Glutamatergic neuron (in vitro differentiated cells): ENCODE measurements at regions not wholly inside any gene's neighbourhood (a gene's known extent, or its start where the extent isn't known, plus 50 kb on each side); places are given as distances from the start of the nearest gene placed in this dataset.

Source experiments
- DNase-seq: peaks from one replicate; pipeline ENCODE4 v3.0.0; 2022
- H3K27ac Mint-ChIP-seq: one replicate; pipeline ENCODE4 v1.8.0; 2020; ENCODE audit warnings: mild to moderate bottlenecking, mixed read lengths, inconsistent platforms; ENCODE audit not compliant: unreplicated experiment
- H3K27me3 Mint-ChIP-seq: one replicate; pipeline ENCODE4 v1.8.0; 2020; ENCODE audit warnings: mild to moderate bottlenecking, moderate library complexity, mixed read lengths, inconsistent platforms; ENCODE audit not compliant: unreplicated experiment
- H3K36me3 Mint-ChIP-seq: one replicate; pipeline ENCODE4 v1.8.0; 2020; ENCODE audit warnings: mild to moderate bottlenecking, mixed read lengths, inconsistent platforms; ENCODE audit not compliant: unreplicated experiment
- H3K4me1 Mint-ChIP-seq: one replicate; pipeline ENCODE4 v1.8.0; 2020; ENCODE audit warnings: mild to moderate bottlenecking, low read depth, mixed read lengths, inconsistent platforms; ENCODE audit not compliant: unreplicated experiment
- H3K4me3 Mint-ChIP-seq: one replicate; pipeline ENCODE4 v1.8.0; 2020; ENCODE audit warnings: mild to moderate bottlenecking, mixed read lengths, inconsistent platforms; ENCODE audit not compliant: unreplicated experiment
- H3K9me3 Mint-ChIP-seq: one replicate; pipeline ENCODE4 v1.8.0; 2020; ENCODE audit warnings: mild to moderate bottlenecking, moderate library complexity, mixed read lengths, inconsistent platforms; ENCODE audit not compliant: unreplicated experiment
- TF ChIP-seq, protein P1 (sequence below): fragments of 200-600 bp; sonication (generic); IDR thresholded peaks from one replicate; pipeline ENCODE4 v1.5.0; 2021; ENCODE audit not compliant: partially characterized antibody, unreplicated experiment

- Mint-ChIP-seq H3K4me3 (no peak overlapping the region), H3K27me3 (peaks cover 9% of the 10 kb centered on the region), H3K9me3 (peaks cover 14% of the 10 kb centered on the region), H3K27ac (no peak overlapping the region), H3K36me3 (no peaks in the 10 kb centered on the region), H3K4me1 (no peaks in the 10 kb centered on the region)
- no peak for DNase-seq
- TF ChIP-seq, protein P1, sequence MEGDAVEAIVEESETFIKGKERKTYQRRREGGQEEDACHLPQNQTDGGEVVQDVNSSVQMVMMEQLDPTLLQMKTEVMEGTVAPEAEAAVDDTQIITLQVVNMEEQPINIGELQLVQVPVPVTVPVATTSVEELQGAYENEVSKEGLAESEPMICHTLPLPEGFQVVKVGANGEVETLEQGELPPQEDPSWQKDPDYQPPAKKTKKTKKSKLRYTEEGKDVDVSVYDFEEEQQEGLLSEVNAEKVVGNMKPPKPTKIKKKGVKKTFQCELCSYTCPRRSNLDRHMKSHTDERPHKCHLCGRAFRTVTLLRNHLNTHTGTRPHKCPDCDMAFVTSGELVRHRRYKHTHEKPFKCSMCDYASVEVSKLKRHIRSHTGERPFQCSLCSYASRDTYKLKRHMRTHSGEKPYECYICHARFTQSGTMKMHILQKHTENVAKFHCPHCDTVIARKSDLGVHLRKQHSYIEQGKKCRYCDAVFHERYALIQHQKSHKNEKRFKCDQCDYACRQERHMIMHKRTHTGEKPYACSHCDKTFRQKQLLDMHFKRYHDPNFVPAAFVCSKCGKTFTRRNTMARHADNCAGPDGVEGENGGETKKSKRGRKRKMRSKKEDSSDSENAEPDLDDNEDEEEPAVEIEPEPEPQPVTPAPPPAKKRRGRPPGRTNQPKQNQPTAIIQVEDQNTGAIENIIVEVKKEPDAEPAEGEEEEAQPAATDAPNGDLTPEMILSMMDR, result no peak
Measured at GRCh38 chr22:47690166-47690565, 927.7 kb downstream of the TBC1D22A start.

DNA sequence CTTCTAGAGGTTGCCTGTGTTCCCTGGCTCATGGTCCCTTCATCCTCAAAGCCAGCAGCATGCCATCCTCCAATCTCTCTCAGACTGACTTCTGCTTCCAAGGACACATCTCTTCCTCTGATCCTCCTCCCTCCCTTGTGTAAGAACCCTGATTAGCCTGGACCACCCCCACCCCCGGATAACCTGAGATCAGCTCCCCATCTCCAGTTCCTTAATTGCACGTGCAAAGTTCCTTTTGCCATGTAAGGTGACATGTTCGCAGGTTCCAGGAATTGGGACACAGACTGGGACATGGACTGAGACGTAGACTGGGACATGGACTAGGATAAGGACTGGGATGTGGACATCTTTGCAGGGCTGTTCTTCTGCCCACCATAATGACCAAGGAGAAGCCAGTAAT is 925.3 kb downstream of the TBC1D22A start:
- Mint-ChIP-seq H3K36me3 (peaks cover 5% of the 10 kb centered on the region), H3K27me3 (peaks cover 9% of the 10 kb centered on the region), H3K27ac (no peak overlapping the region), H3K4me1 (no peaks in the 10 kb centered on the region), H3K9me3 (peaks cover 11% of the 10 kb centered on the region), H3K4me3 (no peak overlapping the region)
- TF ChIP-seq, protein P1, result no peak
- DNase-seq, result no peak

DNA sequence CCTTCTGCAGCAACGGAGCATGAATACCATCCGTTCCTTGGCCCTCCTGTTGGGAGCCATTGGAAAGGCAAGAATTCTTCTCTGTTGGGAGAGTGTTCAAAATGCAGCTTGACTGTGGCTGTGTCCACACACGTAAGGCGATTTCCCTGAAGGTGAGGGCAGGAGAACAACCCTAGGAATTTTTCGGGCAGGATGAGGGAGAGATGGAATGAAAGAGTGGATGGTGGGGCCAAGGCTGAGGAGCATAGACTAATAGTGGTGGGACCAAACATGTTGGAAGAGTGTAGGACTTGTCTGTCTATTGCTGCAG is 924.9 kb downstream of the TBC1D22A start:
- H3K9me3 Mint-ChIP-seq, result peaks cover 11% of the 10 kb centered on the region
- no peak overlapping the region for H3K4me3 Mint-ChIP-seq
- H3K27me3 Mint-ChIP-seq, result peaks cover 9% of the 10 kb centered on the region
- TF ChIP-seq, protein P1, result no peak
- H3K4me1 Mint-ChIP-seq, result no peaks in the 10 kb centered on the region
- H3K36me3 Mint-ChIP-seq, result peaks cover 5% of the 10 kb centered on the region
- DNase-seq, result no peak
- H3K27ac Mint-ChIP-seq, result no peak overlapping the region

- Mint-ChIP-seq H3K4me3 (no peak overlapping the region), H3K27ac (no peak overlapping the region), H3K36me3 (peaks cover 5% of the 10 kb centered on the region), H3K9me3 (peaks cover 11% of the 10 kb centered on the region), H3K27me3 (peaks cover 9% of the 10 kb centered on the region), H3K4me1 (no peaks in the 10 kb centered on the region)
- no peak for DNase-seq
- TF ChIP-seq, protein P1, result no peak
Measured at GRCh38 chr22:47686594-47687345, 924.3 kb downstream of the TBC1D22A start.

- TF ChIP-seq, protein P1, result no peak
- DNase-seq, result no peak
- Mint-ChIP-seq H3K36me3 (peaks cover 5% of the 10 kb centered on the region), H3K4me3 (no peak overlapping the region), H3K9me3 (peaks cover 13% of the 10 kb centered on the region), H3K27ac (no peak overlapping the region), H3K4me1 (no peaks in the 10 kb centered on the region), H3K27me3 (peaks cover 2% of the 10 kb centered on the region)
Measured at GRCh38 chr22:47681411-47682165, 919.1 kb downstream of the TBC1D22A start.
